ENCODE measurements at regions not wholly inside any gene's neighbourhood (a gene's known extent, or its start where the extent isn't known, plus 50 kb on each side); places are given as distances from the start of the nearest gene placed in this dataset.
A peak's percentile ranks its signal among the peaks of the same experiment; 100 is the strongest.

DNA sequence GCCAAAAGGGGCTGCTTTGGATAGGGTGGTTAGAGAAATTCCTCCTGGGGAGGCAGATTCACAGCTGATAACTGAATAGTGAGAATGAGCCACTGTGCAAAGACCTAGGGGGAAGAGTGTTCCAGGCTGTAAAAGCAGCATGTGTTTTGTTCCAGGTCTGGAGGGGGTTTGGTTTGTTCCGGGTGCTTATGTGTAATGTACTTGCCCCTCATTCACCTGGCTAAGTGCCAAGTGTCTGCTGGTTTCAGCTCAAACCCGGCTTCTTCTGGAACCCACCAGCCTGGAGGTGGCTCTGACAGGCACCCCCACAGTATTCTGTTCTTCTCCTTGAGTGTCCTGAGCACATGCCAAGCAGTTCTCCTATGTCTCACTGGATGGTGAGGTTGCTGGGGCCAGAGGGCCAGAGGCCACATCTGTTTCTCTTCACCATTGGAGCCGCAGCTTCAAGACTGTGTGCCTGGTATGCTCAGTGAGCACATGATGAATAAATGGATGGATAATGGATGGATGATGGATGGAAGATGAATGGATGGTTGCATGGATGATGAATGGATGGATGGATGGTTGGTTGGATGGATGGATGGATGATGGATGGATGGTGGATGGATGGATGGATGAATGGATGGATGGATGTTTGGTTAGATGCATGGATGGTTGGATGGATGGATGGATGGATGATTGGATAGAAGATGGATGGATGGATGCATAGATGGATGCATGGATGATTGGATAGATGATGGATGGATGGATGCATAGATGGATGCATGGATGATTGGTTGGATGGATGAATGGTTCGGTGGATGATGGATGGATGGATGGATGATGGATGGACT, 227.6 kb downstream of the BMP7 start:
- DNase-seq = no peak

DNA sequence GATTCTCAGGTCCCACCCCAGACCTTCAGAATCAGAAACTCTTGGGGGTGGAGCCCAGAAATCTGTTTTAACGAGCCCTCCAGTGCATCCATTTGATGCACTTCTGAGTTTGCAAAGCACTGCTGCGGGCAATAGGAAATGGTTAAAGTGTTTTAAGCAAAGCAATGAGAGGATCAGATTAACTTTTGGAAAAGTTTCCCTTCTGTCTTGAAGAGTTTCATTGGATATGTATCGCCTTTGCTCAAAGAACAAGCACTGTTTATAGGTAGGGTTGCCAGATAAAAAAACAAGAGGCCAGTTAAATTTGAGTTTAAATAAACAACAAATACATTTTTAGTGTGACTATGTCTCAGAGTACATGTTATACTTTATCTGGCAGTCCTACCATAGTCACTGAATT, 226.0 kb downstream of the BMP7 start:
- no peak for DNase-seq

DNA sequence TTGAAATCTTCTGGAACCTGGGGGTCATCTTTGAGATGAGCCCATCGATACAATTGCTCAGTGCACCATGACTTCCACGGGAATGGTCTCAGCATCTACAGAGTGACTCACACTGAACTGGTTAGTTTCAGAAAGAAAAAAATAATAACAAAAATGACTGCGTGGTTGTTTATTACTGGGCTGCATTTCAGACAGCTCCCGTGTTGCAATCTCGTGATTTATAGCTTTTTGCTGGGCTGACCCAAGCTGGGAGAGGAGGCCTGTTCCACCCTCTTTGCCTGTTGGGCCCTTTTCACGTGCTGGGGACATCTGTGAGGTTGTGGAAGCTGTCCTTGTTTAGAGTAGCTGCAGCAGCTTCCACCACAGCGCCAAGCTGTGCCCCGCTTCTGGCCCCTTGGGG, 225.5 kb downstream of the BMP7 start:
- DNase-seq = no peak

DNA sequence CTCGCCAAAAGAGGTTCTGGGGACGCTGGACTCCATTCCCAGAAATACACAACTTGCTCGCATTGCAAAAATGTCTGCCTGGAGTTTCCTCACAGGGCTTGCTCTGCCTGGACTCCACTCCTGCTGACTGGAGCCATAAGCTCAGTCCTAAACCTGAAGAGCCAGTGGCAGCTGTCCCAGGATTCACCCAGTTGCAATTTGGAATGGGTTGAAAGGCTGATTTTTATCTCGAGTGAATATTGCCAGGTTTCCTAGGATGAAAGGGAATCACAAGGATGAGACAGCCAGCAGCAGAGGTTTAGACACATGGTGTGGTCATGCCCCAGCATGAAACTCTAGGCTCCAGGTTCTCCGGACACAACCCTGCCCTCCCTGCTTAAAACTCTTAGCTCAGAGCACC, 223.3 kb downstream of the BMP7 start:
- peak; percentile 78 for DNase-seq

DNA sequence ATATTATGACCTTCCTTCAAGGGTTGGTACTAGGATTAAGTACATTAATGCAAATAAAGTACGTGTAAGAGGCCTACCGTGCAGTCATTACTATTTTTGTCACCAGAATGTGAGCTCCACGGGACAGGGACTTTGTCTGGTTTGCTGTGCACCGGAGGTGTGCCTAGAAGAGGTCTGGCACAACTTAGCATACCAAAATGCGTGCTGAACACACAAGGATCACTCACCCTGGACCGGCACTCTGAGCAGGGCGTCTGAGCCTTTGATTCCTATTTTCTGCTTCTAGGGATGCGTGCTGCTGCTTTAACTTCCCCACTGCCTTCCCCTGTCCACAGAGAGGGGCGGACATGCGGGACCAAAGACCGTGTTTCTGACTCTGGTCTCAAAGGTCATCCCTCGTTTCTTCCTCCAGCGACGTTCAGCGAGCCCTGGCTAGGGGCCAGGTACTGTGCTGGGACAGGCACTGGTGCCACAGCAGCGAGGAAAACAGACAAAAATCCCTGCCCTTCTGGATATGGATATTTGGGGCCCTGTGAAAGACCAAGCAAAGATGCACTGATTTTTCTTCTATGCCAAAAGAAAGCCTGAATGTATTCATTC, 222.7 kb downstream of the BMP7 start:
- no peak for DNase-seq

- DNase-seq = peak; percentile 82
Observed at GRCh38 chr20:57047281-57048026, 219.0 kb downstream of the BMP7 start.

GRCh38 chr20:57048027-57048869, 218.2 kb downstream of the BMP7 start:
- DNase-seq = peak; percentile 81

DNA sequence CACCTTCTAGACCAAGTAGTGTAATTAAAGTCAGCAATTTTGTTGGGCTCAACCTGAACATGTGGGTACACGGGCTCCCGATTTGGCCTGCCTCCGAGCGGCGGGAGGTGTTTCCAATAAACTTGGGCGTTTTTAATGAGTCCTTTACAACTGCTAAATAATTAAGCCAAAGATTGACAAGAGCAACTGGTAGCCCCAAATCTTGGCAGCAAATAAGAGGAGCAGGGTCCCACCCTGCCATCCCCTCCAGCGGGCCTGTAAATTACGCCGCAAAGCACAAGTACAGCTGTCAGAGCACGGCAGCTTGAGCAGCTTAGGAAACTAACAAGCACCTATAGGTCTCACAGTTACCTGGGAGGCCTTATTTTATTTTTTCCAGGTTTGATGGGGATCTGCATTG, 217.1 kb downstream of the BMP7 start:
- no peak for DNase-seq

DNA sequence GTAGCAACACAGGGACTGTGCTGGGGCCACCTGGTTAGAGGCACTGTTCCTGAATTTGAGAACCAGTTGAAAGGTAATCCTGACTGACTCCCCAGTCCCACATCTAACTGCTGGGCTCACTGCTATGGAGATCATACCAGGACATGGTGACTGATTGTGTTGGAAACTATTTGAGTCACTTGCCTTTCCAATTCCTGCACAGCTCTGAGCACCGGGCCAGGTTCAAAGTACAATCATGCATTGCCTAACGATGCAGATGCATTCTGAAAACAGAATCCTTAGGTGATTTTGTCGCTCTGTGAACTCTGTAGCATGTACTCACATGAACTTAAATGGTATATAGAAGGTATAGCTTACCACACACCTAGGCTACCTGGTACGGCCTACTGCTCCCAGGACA, 215.3 kb downstream of the BMP7 start:
- no peak for DNase-seq

GRCh38 chr20:57053067-57053466, 213.4 kb downstream of the BMP7 start:
- DNase-seq = no peak

DNA sequence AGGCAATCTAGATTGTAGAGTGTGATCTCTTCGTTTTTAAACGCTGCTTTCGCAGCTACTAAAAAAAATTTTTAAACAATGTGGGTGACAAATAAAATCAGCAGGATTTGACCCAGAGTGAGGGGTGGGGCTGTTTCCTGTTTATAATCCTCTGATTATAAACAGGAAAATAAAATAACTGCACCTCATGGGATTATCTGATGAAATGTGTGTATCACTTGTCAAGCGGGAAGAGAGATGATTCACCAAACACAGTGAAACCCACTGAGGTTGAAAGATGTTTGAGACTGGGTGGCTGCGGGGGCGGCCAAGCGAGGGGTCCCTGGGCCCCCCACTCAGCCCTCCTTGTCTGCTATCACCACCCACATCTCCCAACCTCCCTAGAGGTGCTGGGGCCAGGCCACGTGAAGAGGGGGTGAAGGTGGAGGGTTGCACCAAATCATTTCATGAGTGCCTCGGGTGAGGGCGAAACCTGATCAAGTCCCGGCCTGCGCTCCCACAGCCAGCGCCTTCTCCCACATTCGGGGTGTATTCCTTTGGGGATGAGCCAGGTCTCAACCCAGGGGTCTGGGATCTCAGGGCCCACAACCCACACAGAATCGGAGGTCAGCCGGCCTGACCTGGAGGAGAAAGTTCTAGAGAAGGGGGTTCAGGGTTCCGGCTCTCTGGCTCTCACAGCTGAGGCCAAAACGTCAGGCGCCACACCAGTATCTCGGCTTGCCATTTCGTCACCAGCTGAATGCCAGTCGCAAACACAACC, 212.5 kb downstream of the BMP7 start:
- DNase-seq = no peak

- no peak for DNase-seq
Observed at GRCh38 chr20:57055345-57055744, 211.1 kb downstream of the BMP7 start.

DNA sequence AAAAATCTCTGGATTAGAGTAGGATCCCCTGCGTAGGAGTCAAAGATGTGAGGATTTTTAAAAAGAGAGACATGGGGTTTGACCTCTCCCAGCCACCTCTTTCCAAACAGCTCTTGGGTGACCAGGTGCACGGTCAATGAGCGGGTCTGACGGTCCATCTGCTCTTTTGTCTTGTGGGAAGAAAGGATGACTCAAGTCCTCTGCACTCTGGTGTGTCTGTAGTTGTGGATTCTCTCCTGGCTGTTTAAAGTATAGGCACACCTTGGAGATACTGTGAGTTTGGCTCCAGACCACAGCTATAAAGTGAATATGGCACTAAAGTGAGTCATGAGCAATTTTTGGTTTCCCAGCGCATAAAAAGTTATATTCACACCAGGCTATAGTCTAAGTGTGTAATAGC, 209.8 kb downstream of the BMP7 start:
- DNase-seq = peak; percentile 77

DNA sequence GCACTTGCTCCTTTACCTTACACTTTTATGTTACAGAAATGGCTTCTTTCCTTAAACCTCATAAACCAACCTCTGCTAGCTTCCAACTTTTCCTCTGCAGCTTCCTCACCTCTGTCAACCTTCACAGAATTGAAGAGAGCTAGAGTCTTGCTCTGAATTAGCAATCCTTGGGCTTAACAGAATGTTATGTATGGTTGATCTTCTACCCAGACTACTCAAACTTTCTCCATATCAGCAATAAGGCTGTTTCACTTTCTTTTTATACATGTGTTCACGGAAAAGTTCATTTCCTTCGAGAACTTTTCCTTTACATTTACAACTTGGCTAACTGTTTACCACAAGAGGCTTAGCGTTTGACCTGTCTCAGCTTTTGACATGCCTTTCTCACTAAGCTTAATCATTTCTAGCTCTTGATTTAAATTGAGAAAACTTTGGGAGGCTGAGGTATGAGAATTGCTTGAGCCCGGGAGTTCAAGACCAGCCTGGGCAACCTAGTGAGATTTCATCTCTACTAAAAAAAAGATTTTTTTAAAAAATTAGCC, 207.3 kb downstream of the BMP7 start:
- DNase-seq = no peak

DNA sequence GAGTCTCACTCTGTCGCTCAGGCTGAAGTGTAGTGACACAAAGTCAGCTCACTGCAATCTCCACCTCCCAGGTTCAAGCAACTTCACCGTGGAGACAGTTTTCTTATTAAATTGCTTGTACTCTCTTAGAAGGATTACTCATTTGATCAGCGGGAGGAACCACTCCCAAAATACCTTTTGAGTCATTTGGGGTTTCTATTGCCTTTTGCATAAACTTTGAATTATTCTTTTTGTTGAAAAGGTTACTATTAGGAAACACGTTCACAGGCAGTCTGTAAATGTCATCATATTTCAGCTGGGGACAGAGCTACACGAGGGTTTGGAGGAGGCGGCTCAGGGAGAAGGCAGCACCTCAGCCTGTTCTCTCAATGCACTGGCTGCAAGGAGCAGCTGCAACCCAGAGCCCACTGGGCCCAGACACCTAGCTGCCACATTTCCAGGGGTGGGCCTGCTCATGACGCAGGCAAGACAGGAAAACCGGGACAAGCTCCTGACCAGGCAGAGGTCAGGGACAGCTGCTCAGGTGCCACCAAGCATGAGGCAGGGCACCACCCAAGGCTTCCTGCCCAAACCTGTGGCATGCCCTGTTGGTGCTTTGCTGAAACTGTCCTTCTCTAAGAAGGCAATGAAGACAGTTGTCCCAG, 205.9 kb downstream of the BMP7 start:
- DNase-seq = no peak

DNA sequence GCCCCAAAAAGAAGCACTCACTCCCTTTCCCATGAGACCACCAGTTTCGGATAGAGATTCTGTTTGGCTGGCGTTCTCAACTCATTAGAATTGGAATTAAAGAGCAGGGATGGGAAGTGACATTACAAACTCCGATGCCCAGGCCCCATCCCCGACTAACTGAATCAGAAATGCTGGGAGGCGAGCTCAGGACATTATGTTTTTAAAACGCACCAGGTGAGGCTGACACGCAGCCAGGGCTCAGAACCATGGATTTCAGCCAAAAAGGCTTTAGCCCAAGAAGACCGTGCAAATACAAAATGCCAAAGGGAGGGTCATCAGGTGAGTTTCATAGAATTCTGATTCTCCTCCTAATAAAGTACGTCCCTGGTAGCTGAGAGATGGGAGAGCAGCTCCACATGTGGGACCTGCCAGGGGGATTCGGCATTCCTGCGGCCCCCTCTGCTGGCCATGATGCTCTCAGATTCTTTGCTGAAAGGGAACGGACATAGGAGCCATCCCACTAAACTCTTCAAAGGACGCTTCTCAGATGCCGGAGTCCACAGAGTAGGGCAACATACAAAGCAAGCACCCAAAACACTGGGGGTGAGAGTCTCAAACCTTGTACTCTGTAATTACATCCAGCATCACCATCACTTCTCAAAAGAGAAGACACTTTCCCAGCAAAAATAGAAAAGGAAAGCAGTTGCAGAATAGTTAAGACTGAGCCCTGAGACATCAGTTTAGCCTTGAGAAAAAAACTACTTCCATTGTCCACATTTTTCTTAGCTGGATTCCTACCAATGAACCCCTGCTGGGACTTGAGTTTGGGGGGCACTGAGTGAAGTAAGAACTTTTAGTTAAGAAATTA, 205.2 kb downstream of the BMP7 start:
- DNase-seq = peak; percentile 84

GRCh38 chr20:57062241-57062640, 204.2 kb downstream of the BMP7 start:
- DNase-seq = no peak

DNA sequence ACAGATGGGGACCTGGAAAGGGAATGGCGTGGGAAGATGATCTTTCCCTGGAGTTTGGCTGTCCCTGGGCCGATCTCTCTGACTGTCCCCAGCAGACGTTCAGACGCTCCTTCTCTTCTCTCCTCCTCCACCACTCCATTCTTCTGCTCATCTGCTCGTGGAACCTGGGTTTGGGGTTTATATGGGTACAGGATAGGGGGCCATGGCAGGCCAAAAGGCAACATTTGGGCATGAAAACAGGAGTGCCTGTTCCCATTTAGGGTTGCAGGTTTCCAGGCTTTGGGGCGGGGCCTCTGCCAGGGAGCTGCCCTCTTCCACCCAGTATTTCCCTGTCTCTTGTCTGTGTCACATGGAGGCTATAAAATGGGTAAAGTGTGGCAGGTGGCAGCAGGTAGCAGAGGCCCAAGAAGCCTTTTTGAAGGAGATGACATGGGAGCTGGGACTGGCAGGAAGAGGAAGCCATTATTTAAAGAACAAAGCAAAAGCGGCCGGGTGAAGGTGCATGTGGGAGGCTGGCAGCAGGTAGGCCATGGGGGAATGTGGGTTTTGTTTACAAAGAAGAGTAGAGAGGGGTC, 203.7 kb downstream of the BMP7 start:
- DNase-seq = no peak

DNA sequence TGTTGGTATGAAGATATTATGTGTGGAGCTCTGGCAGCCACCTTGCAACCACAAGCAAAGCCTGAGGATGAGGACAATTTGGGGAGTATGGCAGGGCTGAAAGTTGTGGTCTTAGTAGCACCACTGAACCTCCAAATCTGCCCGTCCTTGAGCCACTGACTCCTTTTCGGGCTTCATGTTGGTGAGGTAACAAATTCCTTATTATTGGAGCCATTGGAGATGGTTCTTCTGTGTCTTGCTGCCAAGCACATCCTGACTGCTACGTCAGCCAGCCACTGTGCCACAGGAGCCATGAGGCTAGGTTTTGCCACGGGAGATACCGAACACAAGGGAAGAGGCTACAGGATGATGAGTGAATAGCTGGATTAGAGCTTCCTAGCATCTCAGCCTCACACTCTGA, 201.6 kb downstream of the BMP7 start:
- no peak for DNase-seq

DNA sequence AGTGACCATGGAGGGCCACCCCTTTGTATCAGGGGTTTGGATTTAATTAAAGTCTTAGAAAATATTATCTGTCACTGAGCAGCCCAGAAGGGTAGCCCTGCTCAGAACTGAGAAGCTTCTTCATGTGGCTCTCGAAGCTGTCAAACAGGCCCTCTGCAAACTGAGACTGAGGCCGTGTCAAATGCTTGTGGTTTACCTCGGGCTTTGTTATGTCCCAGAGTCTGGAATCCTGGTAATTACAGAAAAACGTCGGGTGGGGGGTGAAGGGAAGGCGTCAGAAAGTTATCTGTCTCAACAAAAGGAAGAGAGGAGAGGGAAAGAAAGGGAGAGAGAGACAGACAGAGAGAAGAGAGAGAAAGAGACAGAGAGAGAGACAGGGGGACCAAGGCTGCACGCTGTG, 200.8 kb downstream of the BMP7 start:
- peak; percentile 92 for DNase-seq

Data from islet precursor cell (in vitro differentiated cells).